ENCODE measurements at regions not wholly inside any gene's neighbourhood (a gene's known extent, or its start where the extent isn't known, plus 50 kb on each side); places are given as distances from the start of the nearest gene placed in this dataset.
"Not testable (repeated sequence)": the region's sequence is repeated elsewhere in the genome, so short reads cannot be mapped to it uniquely, and the experiment has no call there.

DNA sequence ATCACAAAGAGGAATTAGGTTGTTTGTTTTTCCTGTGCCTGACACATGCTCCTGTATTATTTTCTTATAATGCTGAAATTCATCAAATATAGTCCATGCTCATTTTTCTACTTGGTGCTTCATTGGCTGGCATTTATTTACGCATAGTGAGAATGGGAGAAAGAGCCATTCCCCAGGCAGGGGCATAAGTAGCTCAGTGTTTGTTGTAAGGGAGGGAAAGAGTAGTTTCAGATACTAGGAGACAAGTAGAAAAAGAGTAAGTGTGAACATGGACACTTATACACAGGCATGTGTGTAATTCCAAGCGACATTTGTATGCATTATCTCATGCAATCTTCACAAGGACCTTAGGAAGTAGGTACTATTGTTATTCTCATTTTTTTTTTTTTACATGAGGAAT lies 111.9 kb upstream of the UGP2 start:
- in situ Hi-C loops (cut with HindIII; ENCODE audit: low pct_unique_long_range_greater_than_20kb, low sequenced_read_pairs): no loop called here
- no peak for DNase-seq (ENCODE audit: low read depth)

DNA sequence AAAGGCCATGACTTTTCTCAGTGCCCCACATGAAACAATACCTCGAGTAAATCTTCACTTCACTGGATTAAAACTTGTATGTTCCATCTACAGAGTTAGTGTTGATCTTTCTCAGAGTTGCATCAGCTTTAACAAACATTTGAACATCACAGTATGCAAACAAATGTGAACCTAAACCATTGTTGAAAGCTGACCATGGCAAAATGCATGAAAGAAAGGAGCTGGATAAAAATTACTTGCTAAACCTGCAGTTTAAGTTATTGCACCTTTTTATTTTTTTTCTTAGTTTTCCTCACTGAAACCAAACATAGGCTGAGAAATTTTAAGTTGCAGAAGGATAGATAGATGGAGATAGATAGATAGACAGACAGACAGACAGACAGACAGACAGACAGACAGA lies 107.2 kb upstream of the UGP2 start:
- DNase-seq (ENCODE audit: low read depth): no peak
- in situ Hi-C loops (cut with HindIII; ENCODE audit: low pct_unique_long_range_greater_than_20kb, low sequenced_read_pairs): no loop called here

DNA sequence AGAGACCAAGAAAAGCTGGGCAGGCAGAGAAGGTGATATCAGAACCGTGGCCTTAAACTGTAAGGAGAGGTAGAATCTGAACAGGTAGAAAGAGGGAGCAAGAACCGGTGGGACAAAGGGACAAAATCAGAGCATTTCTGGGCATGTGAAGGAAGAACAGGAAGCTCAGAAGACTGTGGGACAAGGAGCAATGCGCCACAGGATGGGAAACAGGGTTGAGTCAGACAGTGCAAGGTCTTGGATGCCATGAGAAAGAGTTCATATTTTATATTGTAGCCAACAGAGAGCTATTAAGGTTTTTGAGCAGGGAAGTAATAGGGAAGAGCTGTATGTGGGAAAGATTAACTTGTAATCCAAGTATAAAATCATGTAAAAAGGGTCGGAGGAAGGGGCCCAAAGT lies 106.4 kb upstream of the UGP2 start:
- no peak for DNase-seq (ENCODE audit: low read depth)
- in situ Hi-C loops (cut with HindIII; ENCODE audit: low pct_unique_long_range_greater_than_20kb, low sequenced_read_pairs): no loop called here

DNA sequence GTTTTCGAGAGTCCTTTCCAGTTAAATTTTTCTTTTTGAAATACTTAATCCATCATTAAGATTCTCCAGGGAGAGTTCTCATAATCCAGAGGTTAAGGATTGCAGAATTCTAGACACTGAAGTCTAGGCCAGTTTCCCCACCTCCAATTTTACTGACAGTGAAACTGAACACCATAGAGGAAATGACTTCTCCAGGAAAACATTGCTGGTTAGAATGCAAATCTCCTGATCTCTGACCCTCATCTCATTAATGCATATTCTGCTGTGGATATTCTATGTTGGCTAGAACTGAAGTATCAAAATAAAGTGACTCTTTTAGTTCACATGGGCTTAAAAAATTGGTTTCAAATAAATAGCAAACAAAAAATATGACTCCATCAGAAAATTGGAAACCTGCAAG lies 105.8 kb upstream of the UGP2 start:
- in situ Hi-C loops (cut with HindIII; ENCODE audit: low pct_unique_long_range_greater_than_20kb, low sequenced_read_pairs): no loop called here
- DNase-seq (ENCODE audit: low read depth): no peak

DNA sequence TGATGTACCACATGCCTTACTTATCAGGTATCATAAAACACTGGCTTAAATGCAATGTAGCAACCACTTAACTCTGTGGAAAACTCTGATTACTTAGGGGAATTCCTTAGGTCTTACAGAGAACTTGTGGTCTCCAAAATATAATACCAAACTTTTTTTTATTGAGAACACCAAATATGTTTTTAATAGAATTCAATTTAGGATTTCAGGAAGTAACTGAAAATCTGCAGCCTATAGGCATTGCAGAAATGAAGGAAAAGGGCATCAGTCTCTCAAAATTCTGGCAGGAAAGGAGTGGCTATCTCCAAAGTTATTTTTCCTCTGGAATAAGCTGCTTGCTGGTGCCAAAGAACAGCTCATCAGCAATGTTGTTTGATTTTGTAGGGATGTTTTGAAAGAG lies 105.3 kb upstream of the UGP2 start:
- no peak for DNase-seq (ENCODE audit: low read depth)
- in situ Hi-C loops (cut with HindIII; ENCODE audit: low pct_unique_long_range_greater_than_20kb, low sequenced_read_pairs): no loop called here

DNA sequence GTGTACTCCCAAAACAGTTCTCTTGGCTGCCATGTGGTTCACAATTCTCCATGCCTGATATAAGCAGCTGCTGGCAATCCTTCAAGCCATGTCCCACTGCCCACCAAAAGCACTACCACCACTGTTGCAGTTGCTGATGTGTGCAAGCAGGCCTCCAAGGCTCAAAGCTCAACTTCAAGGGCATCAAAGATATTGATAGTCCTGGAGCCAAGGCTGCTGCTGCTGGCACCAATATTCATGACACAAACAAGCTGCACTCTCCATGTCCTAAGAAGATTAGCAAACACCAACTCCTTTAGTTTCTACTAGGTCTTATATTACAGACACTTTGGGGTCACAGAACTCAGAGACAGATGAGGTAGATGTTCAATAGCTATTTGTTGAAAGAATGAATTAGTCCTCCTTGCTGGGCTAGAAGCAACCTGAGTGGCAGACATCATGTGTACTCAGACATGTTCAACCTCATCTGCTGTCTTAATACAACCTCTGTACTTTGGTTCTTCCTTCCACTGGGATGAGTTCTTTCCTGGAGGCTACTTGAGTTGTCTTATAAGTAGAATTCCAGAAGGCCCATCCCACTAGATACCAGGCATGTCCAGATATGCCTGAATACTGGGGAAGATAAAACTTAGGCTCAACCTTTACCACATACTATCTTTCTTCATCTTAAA lies 104.5 kb upstream of the UGP2 start:
- DNase-seq (ENCODE audit: low read depth): no peak
- in situ Hi-C loops (cut with HindIII; ENCODE audit: low pct_unique_long_range_greater_than_20kb, low sequenced_read_pairs): no loop called here

DNA sequence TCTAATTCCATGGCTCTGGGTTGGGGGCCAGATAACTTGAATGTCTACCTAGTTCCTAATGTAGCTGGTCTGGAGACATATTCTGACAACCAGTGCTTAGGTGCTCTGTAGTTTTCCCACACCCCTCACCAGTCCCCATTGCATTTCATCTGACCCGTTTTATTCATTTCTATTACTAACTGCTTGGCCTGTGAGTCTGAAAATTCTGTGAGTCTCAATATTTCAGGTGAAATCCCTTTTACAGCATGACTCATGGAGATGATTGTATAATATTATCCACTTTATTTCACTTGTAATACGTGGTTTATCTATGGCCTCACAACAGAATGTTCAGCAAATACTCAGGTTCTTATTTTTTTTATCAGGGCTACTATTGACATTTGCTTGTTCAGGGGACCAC lies 103.7 kb upstream of the UGP2 start:
- DNase-seq (ENCODE audit: low read depth): no peak
- in situ Hi-C loops (cut with HindIII; ENCODE audit: low pct_unique_long_range_greater_than_20kb, low sequenced_read_pairs): no loop called here

DNA sequence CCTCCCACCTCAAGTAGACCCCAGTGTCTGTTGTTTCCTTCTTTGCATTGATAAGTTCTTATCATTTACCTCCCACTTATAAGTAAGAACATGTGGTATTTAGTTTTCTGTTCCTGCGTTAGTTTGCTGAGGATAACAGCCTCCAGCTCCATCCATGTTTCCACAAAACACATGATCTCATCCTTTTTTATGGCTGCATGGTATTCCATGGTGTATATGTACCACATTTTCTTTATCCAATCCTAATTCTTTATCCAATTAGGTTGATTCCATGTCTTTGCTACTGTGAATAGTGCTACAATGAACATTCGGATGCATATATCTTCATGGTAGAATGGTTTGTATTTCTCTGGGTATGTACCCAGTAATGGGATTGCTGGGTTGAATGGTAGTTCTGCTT lies 102.5 kb upstream of the UGP2 start:
- in situ Hi-C loops (cut with HindIII; ENCODE audit: low pct_unique_long_range_greater_than_20kb, low sequenced_read_pairs); DNase-seq (ENCODE audit: low read depth): not testable (repeated sequence)

DNA sequence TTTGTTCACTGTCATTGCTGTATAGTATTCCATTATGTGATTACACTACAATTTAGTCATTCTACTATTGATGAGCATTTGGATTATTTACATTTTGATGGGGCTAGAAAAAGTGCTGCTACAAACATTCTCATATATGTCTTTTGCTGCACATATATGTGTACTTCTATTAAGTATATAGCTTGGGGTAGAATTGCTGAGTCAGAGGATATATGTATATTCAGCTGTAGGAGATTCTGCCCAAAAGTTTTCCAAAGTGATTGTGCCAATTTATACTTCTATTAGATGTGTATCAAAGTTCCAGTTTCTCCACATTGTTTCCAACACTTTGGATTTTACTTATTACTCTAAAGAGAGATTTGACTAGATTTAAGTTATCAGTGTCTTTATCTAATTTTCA lies 101.7 kb upstream of the UGP2 start:
- in situ Hi-C loops (cut with HindIII; ENCODE audit: low pct_unique_long_range_greater_than_20kb, low sequenced_read_pairs): no loop called here

DNA sequence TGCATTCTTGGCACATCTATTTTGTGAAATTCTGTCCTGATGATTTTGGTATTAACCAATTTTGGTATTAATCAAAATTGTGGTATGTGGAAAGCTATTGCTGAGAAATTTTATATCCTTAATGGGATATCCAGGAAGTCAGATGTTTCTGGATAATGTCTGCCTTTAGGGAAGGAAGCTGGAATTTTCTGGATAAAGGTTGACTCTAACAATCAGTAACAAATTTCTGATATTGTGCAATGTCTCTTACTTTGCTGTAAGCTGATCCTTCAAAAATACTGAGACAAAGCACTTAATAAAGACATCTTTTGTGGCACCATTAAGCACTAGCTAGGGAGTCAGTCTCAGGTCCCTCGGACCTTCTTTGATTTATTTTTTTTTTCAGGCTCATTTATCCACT lies 100.8 kb upstream of the UGP2 start:
- in situ Hi-C loops (cut with HindIII; ENCODE audit: low pct_unique_long_range_greater_than_20kb, low sequenced_read_pairs): no loop called here
- no peak for DNase-seq (ENCODE audit: low read depth)

More for the DNA sequence above, 101.7 kb upstream of the UGP2 start:
- DNase-seq (ENCODE audit: low read depth): no peak

DNA sequence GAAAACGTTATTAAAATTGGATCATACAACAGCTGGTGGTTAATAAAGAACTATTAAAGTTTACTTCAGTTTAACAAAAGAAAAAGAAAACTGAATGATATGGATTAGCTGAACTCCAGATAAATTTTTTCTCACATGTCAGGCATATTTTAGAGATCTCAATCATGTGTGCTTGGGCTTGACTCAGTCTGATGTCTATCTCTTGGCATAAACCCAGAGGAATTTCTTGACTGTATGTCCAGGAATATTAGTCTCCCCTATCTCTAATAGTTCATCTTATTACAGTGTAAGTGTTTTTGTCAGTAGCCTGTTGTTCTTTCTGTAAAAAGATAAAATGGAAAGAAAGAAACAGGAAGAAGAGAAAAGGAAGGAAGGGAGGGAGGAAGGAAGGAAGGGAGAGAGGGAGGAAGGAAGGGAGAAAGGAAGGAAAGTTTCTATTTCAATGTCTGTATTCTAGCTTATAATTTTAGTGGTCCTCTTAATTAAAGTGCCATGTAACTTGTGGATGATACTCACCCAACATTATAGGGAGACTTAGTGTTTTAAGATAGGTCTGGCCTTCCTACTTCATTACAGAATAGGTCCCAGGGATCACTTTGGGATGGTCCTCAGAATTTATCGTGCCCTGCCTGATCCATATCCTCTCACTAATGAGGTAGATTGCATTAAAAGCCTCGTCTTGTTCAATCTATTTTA lies 99.7 kb upstream of the UGP2 start:
- in situ Hi-C loops (cut with HindIII; ENCODE audit: low pct_unique_long_range_greater_than_20kb, low sequenced_read_pairs): no loop called here
- DNase-seq (ENCODE audit: low read depth): no peak

DNA sequence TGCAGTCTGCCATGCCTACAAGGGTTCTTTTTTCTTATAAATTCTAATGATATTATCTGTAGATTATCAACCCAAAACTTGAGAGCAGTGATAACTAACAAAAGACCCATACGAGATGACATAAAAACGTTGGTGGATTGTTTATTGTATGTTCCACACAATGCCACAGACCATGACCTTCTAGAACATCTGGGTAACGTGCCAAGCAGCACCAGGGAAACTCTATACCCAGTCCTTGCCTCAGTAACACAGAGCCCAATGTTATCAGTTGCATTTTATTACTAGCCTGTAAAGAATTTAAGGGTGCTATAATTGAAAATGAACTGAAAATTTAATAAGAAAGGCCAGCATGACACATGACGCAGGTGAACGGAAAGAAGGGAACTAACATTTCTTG lies 99.1 kb upstream of the UGP2 start:
- no peak for DNase-seq (ENCODE audit: low read depth)
- in situ Hi-C loops (cut with HindIII; ENCODE audit: low pct_unique_long_range_greater_than_20kb, low sequenced_read_pairs): no loop called here

DNA sequence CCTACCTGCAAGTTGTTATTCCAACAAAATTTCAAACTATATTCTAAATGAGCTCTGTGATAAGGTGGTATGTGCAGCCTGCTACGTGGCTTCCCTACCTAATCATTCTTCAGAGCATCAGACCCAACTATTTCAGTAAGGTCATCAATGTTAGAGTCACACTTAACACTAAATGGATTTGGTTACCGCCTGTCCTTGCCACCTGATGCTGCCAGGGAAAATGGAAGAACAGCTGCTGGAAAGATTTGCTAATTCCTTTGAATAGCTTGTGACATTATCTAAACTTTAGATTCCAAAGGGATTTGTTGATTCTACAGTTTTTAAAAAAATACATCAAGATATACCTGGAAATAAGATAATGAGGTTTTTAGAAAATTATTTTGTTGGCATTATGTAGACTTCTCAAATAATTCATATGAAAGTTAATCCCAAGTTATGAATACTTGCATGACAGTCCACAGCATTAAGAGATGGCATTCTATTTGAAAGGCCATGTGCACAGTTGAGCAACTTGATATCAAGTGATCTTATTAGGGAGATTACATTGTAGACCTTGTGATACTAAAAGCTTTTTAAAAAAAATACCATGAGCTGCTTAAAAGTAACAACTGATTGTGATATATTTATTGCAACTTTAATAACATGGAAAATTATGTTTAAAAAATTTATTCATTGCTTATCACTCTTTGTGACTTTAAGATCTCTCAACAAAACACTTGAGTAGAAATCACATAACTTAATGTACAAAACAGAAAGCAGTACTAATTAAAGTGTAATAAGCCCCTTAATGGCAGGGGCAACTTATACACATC lies 98.3 kb upstream of the UGP2 start:
- DNase-seq (ENCODE audit: low read depth): no peak
- in situ Hi-C loops (cut with HindIII; ENCODE audit: low pct_unique_long_range_greater_than_20kb, low sequenced_read_pairs): no loop called here

DNA sequence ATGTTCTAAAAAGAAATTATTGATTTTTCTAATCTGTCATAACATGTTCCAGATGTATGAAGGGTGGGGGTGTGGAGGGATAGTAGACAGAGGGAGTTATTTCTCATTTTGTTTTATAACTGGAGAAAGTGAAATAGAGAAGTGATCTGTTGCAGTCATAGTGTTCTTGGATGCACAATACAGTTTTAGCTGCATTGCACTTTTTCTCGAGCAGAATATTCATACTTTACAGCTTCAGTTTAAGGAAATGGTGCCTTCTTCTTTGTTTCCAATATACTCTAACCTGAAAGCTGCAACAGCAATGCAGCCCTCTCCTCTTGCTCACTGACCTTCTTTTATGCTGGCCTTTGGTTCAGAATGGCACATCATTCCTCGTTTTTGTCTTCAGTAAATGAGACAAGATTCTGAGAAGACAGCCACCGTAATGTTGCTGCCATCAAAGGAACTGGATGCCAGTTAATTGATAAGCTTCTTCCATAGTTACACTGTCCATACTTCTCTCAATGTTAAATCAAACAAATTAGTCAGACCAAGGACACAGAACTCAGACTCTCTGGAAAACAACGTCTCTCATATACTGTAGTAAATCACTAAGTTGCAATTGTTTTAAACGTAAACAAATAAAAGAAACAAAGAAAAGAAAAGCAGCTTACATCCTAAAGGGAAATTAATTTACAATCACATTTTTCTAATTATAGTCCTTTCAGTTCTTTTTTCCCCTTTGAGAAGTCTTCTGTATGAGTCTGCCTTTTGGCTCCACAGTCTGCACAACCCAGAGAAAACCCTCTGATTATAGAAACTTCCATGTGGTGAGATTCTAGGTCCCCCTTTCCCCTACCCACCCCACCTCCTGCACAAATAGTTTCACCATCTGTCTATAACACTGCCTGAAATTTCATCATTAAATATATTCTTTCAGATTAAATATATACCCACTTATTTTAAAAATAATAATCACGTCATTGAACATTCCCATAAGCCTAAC lies 97.4 kb upstream of the UGP2 start:
- in situ Hi-C loops (cut with HindIII; ENCODE audit: low pct_unique_long_range_greater_than_20kb, low sequenced_read_pairs): no loop called here
- DNase-seq (ENCODE audit: low read depth): no peak

DNA sequence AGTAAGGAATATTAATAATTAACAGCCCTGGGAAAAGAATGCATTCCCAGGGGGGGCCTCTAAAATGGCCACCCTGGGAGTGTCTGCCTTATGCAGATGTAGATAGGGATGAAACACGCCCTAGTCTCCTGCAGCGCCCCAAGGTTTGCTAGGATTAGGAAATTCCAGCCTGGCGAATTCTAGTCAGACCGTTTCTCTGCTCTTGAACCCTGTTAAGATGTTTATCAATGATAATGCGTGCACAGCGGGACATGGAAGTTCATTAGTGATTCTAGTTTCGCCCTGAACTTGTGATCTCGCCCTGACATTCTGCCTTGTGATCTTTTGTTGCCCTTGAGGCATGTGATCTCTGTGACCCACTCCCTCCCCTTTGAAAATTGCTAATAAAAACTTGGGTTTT lies 95.1 kb upstream of the UGP2 start:
- DNase-seq (ENCODE audit: low read depth); in situ Hi-C loops (cut with HindIII; ENCODE audit: low pct_unique_long_range_greater_than_20kb, low sequenced_read_pairs): not testable (repeated sequence)

DNA sequence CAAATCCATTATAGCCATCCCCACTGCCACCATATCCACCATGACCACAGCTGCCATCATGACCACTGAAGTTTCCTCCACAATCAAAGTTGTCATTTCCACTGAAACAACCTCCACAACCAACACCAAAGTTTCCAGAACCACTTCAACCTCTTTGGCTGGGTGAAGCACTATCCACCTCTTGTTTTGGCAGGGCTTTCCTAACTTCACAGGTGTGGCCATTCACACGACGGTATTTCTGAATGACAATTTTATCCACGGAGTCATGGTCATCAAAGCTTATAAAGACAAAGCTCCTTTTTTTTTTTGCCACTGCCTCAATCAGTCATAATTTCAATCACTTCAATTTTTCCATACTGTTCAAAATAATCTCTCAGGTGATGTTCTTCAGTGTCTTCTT lies 89.8 kb upstream of the UGP2 start:
- no peak for DNase-seq (ENCODE audit: low read depth)
- in situ Hi-C loops (cut with HindIII; ENCODE audit: low pct_unique_long_range_greater_than_20kb, low sequenced_read_pairs): no loop called here

DNA sequence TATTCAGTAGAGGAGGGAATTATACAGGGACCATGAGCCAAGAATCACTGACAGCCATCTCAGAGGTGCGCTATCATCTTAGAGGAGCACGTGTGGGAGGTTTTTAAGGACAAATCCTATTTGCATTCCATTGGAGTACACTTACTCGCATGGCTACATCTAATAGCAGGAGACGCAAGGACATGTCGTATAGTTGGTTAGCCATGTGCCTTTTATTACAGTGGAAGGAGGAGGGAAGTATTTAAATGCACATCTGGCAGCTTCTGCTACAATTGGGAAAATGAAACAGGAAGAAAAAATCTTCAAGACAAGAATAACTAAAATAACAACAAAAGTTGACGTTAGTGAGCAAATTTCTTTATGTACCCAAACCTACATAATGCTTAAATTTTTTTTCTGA lies 86.5 kb upstream of the UGP2 start:
- DNase-seq (ENCODE audit: low read depth): no peak
- in situ Hi-C loops (cut with HindIII; ENCODE audit: low pct_unique_long_range_greater_than_20kb, low sequenced_read_pairs): no loop called here

DNA sequence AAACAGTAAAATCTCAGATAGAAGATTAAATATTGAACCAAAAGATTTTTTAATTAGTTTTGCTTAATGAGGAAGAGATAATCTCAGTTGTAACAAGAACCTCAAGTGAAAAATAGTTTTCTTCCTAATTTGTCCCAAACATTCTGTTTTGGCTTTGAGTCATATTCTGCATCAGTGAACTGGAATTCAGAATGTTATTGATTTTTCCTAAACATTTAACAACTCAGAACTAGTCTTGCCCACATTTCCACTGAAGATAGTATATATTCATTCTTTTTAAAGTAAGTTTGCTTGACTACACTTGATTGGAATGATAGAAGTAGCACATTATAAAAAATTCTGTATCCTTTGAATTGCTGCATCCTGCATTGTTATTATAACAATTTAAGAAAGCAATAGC lies 85.7 kb upstream of the UGP2 start:
- in situ Hi-C loops (cut with HindIII; ENCODE audit: low pct_unique_long_range_greater_than_20kb, low sequenced_read_pairs): no loop called here
- no peak for DNase-seq (ENCODE audit: low read depth)
